Activated effector memory CD4-positive, alpha-beta T cell treated with anti-CD3 and anti-CD28 coated beads, Interleukin-2, amount 50 U/mL, for 16 hours (primary cell): ENCODE measurements at regions not wholly inside any gene's neighbourhood (a gene's known extent, or its start where the extent isn't known, plus 50 kb on each side); places are given as distances from the start of the nearest gene placed in this dataset.

Experiments used
- DNase-seq: peaks from one replicate; pipeline ENCODE4 v3.0.0-alpha.2; 2020

DNA sequence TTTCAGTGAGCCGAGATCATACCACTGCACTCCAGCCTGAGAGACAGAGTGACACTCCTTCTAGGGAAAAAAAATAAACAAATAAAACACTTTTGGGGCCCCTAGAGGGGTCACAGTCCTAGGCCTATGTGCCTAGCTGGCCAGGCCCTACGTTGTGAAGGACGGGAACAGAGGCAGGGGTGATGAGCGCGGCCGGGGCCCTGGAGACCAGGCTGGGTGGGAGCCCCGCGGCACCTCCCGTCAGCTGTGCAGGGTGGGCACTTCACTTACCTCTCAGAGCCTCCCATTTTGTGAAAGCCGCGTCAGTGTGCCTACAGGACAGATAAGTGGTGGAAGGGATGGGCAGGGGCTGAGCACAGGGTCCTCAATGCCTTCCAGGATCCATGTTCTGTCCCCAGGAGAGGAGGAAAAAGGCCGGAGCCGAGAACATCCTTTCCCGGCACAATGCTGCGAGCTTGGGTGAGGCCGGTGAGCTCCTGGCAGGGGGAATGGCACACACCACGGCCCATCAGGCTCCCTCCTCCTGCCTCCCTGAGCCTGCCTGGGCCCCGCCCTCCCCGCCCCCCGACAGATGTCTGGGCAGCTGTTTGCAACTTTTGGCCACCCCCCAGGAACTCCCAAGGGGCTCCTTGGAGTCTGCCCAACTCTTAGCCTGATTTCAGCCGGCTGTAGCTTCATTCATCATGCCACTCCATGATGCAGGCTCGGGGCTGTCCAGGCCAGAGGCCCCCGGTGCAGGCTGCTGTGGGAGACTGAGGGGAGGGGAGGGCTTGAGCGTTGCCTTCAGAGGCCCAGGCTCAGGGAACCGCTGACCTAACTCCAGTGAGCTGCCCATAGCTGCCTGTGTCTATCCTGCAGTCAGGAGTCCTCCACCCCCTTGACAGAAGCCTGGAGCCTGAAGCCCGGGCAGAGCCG is 196.5 kb downstream of the TFCP2L1 start:
- no peak for DNase-seq

- DNase-seq, result no peak
Observed at GRCh38 chr2:121089166-121089510, 195.9 kb downstream of the TFCP2L1 start.

DNA sequence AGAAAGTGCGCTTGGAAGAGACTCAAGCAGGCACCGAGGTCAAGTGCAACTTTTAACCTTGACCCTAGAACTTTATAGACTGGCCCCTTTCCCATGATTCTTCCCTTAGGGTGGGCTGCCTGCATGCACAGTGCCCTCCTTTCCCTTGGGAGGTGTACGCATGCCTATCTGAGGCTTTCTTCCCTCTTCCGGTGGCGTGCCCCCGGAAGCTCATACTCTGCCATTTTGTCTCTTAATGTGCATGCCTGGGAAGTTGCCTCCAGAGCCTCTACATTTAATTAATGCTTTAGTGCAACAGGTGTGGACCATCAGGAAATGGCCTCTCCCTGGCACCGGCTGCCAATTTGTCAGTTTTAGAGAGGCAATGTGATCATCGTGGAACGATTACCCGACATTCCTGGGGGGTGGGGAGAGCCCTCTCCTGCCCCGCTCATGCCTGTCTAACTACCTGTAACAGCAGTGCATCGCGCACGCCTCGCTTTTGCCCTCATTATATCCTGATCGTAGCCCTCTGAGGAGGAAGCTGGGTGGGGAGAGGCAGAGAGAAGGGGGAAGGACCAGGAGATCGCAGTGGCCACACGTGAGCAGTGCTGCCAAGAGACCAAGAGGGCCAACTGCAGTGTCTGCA is 194.8 kb downstream of the TFCP2L1 start:
- DNase-seq, result no peak

DNA sequence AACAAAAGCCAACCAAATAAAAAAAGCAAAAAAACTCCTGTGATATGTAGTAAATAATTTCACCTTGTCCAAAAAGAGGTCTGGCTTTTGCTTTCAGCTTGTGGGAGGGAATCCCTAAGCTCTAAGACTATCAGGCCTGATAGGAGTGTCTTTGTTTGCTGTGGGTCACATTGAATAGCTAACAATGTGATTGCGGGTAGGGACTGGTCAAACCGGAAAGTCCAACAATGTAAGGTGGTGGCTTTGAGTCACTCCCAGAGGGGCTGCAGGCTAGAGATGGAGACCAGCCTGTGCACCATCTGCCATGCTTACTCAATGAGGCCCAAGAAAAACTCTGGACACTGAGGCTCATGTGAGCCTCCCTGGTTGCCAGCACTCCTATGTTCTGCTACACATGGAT is 192.9 kb downstream of the TFCP2L1 start:
- DNase-seq, result no peak

DNA sequence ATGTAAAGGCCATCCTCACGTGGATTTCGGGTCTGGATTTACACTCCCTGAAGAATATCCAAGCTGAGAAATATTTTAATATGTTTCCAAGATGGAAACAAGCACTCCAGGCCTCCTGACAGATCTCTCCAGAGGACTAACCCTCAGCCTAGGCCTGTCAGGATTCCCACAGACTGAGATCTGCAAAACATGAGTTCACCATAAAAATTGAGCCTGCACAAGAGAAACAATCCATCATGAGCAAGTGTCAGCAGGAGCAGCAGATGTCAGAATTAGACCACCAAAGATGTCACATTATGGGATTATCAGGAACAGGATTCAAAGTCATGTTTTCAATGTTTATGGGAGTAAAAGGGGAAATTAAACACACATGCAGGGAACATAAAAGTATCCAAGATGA is 191.3 kb downstream of the TFCP2L1 start:
- no peak for DNase-seq

GRCh38 chr2:121094101-121094500 is 190.9 kb downstream of the TFCP2L1 start:
- DNase-seq, result no peak

GRCh38 chr2:121094845-121095244 is 190.2 kb downstream of the TFCP2L1 start:
- no peak for DNase-seq

DNA sequence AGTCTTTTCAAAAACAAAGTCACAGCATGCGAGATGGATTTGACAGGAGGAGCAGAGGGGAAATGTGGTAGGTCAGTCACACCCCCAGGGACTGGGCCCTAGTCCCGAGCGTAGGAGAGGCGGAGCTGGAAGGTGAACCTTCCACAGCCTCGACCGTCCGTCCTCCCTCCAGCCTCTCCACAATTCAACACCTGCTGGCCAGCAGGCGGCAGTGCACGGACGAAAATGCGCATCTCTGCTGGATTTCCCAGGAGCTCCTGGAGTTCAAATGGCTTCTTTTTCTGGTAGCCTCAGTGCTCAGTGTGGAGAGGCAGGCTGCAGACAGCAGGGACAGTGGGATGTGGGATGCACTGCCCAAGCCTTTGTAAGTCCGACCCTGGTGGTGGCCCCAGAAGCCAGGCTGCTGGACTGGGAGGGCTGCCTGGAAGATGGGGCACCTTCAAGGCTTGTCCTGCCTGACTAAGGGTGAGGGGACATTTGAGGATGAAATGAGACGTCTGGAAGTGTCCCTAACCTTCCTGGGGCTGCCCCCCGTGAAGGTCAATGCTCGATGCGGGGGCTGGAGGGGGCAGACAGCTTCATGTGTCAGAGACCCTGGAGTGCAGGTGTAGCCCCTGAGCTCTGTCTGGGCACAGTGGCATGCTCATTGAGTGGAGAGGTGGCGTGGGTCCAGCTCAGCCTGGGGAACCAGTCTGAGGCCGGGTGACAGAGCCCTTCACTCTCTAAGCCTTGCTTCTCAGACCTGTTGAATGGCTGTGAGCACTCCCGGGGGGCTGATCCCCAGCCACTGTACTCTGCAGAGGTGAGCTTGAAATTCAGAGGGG is 189.5 kb downstream of the TFCP2L1 start:
- DNase-seq, result no peak

GRCh38 chr2:121096611-121097010 is 188.4 kb downstream of the TFCP2L1 start:
- no peak for DNase-seq

DNA sequence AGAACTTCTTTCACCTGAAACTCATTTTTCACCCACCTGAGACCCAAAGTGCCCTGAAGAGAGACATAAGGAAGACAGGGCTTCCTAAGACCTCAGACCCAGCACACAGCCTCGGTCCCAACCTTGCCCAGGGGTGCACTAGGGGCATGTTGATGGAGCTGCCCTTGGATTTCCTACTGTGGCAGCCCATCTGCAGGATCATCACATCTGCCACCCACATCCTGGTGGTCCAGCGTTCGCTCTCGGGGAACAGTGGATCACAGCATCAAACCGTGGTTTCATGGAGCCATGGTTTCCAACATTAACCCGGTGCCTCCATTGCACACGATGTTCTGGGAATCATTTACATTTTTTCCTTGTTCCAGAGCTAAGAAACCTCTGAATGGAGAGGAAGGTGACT is 186.4 kb downstream of the TFCP2L1 start:
- no peak for DNase-seq

DNA sequence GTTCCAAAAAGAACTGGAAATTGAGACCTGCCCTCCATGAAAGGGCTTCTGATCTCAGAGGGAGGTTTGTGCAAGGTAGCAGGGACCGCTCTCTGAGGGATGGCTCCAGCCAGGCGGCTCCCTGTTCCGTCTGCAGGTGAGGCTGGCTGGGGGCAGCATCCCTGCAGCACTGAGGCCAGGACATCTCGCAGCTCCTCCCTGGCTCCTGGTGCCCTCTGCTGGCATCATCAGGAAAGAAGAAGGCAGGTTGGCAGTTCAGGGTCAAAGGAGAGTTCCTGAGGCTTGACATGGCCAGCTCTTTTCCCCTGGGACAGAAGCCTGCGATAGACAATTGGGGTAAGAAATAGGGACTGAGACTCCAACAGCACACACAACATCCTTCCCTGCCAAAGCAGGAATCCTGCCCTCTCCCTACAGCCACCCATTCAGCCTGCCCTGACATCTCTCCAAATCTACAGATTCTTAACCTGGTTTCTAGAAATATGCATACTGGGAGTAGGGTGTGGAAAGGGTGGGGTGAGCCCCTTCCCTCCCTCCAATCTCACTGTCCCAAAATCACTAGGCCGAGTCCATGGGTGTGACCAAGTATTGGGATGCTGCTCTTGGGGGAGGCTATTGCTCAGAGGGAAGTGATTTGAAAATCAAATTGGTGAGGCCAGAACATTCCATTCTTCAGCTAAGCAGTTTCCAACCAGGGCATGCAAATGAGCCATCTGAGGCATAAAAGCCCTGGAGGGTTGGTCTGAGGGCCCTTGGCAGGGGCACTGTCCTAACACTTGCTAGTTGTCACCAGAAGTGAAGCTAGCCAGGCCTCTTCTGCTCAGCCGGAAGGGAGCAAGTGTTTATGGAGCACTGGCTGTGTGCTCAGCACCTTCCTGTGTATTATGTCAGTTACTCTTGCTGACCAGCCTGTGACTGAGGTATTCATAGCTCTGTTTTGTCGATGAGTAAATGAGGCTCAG is 185.4 kb downstream of the TFCP2L1 start:
- no peak for DNase-seq

DNA sequence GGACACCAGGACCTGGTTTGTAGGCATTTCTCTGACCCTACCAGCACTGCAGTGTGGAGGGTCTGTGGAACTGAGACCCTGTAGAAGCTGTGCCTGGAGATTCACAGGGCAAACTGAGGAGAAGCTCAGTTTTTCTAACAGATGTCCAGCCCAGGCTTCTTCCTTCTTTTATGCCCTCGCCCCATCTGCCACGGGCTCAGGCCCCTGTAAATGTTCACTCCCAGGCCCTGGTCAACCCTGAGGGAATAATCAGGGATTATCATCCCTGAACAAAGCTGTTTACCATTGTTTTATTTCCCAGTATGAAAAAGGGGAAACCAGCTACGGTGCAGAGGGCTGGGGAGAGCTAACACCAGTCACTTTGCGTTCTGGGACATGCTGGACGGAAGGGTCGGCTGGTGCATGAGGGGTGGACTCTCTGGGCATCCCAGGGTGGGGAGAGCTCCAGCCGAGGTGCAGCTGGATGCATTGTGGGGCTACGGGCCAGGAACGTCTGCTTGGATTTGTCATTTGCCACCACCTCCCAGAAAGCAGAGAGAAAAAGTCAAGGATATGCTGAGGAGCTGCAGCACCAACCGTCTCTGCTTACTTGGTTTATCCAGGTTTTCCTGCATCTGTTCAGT is 183.8 kb downstream of the TFCP2L1 start:
- DNase-seq, result no peak

DNA sequence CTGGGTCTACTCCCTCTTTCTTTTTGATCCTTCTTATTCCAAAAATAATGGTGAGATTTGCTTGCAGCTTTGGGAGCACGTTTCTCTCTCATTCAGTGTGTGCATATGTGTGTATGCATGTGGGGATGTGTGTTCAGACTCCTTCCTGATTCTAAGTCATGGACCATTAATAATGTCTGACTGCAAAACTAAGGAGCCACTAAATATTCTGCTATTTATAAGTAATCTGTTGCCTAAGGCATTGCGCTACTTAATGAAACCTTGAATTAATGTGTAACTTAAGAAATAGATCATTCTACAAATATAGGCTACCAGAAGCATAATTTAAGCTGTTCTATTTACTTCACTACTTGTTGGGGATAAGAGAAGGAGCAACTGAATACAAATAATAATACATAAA is 182.1 kb downstream of the TFCP2L1 start:
- no peak for DNase-seq

GRCh38 chr2:121103960-121104359 is 181.0 kb downstream of the TFCP2L1 start:
- peak; percentile 34 for DNase-seq

DNA sequence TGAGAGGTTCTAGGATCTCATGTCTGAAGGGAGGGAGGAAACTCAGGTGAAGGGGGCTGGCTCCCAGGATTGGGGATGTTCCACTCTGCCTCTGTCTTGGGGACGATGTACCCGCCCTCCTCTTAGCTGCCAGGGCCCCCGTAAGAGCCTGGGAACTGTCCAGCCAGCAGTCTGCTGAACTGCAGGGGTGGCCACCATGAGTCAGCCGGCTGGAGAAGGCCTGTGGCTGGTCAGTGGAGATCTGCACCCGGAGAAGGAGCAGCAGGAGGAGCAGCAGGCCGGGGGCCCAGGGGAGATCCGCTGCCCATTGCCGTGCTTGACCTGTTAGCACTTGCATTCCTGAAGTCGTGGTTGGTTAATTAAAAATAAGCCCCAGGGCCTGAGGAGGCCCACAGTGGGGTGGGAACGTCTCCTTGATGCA is 180.3 kb downstream of the TFCP2L1 start:
- DNase-seq, result peak; percentile 28

DNA sequence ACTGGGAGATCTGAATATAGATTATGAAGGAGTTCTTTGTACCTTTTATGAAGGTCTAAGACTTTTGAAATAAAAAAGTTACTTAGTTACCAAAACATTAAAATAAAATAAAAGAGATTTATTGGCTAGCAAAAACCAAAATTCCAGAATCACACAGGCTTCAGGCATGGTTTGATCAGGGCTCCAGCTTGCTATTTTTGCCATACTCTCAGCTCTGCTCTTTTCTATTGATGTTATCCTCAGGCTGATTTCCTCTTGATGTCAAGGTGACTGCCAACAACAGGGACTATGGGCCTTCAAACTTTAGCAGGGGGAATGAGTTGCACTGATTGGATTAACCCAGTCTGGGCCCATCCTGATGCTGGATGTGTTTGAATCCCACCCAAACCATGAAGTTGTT is 174.1 kb downstream of the TFCP2L1 start:
- DNase-seq, result no peak

DNA sequence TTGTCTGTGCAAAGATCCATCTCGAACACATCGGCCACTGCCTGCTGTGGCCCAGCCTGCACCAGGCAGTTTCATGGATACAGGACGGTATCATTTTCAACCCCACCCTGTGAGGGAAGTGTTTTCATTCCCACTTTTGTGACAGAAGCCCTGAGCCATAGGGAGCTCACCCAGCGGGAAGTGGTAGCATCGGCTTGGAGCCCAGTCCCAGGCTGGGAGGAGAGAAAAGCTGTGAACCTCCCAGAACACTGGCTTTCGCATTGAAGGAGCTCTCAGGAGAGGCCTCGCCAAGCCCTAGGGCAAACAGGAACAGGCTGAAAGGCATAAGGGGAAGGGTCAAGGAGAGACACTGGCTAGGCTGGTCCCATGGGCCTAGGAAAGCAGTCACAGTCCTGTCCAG is 166.1 kb downstream of the TFCP2L1 start:
- peak; percentile 43 for DNase-seq

GRCh38 chr2:121120411-121120810 is 164.6 kb downstream of the TFCP2L1 start:
- no peak for DNase-seq

DNA sequence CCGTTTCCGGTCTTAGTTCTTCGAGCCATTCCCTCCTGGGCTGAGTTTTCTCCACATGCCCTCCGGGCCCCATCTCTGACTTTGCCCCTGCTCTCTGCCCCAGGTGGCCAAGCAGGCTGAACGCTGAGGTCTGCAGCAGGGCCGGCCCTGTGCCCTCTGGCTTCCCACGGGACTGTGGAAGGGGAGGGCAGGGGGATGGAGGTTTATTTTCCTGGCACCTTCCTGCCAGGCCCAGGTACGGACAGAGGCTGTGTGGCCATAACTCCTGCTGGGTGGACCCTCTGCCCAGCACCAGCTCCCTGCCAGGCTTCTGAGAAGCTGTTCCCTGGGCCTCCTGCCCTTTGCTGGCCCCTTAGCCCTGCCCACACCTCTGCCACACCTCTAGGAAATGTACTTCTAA is 164.0 kb downstream of the TFCP2L1 start:
- DNase-seq, result no peak

- no peak for DNase-seq
Observed at GRCh38 chr2:121121661-121122060, 163.3 kb downstream of the TFCP2L1 start.

DNA sequence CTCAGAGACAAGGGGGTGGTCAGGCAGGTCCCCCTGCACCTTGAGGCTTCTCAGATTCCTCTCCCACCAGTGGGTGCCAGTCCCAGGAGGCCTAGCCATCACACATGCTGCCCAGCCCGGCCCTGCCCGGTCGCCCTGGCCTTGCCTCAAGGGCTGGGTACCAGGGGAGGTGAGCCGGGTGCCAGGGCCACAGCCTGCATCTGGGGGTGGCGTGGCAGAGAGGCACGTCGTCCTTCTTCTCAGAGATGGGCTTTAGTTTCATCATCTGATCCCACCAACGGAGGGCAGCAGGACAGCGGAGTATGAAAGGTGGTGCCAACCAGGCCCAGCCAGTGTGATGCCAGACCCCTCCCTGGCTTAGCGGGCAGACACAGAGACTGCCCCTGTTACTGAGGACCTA is 161.7 kb downstream of the TFCP2L1 start:
- no peak for DNase-seq

DNA sequence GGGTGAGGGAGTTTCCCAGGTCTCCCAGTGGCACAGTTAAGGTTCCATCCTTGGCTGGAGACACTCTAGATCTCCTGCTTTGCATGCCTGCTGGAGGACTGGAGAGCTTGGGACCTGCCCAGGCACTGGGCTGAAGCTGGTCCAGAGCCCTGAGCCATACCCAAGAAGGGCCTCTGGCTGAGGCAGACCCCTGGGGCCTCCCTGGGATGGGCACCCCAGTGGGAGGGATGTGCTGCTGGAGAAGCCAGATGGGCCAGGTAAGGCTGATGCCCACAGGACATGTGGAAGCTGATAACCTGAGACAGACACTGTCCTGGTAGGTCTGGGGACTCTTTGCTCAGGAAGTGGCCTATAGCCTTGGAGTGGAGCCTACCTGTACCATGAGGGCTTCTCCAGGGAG is 160.7 kb downstream of the TFCP2L1 start:
- DNase-seq, result no peak
